ENCODE measurements at regions not wholly inside any gene's neighbourhood (a gene's known extent, or its start where the extent isn't known, plus 50 kb on each side); places are given as distances from the start of the nearest gene placed in this dataset.

- Histone ChIP-seq H3K4me3 (IDR thresholded peaks at IDR 0.05; ENCODE audit: insufficient read depth, low read depth, low read length) (no peak overlapping the region), H3K4me2 (no peak overlapping the region)
Observed at GRCh38 chr1:203932556-203932955, 71.2 kb downstream of the SNRPE start.

GRCh38 chr1:203934027-203934426 lies 72.6 kb downstream of the SNRPE start:
- no peaks in the 10 kb centered on the region for H3K27me3 ChIP-seq (ENCODE audit: insufficient read depth, low read depth)
- H2AFZ ChIP-seq (ENCODE audit: low read depth) = no peak overlapping the region
- no peaks in the 10 kb centered on the region; the same call in 1 of the 2 replicates for H4K20me1 ChIP-seq (ENCODE audit: insufficient read depth)
- H3K36me3 ChIP-seq (ENCODE audit: insufficient read depth) = no peaks in the 10 kb centered on the region
- no peak for TF ChIP-seq CTCF (conservative IDR thresholded peaks at IDR 0.05; ENCODE audit: low read depth, low read length)
- H3K9ac ChIP-seq = no peak overlapping the region
- H3K4me2 ChIP-seq = no peak overlapping the region
- no peaks in the 10 kb centered on the region for H3K4me1 ChIP-seq (ENCODE audit: low read depth, poor library complexity, severe bottlenecking)
- H3K79me2 ChIP-seq (ENCODE audit: insufficient read depth, low read depth) = no peaks in the 10 kb centered on the region
- H3K4me3 ChIP-seq (IDR thresholded peaks at IDR 0.05; ENCODE audit: insufficient read depth, low read depth, low read length) = no peak overlapping the region
- no peak overlapping the region for H3K27ac ChIP-seq

More at GRCh38 chr1:203932556-203932955, 71.2 kb downstream of the SNRPE start:
- Histone ChIP-seq H3K79me2 (ENCODE audit: insufficient read depth, low read depth) (no peaks in the 10 kb centered on the region), H3K9ac (no peak overlapping the region), H4K20me1 (ENCODE audit: insufficient read depth) (no peaks in the 10 kb centered on the region; the same call in 1 of the 2 replicates), H2AFZ (ENCODE audit: low read depth) (no peak overlapping the region), H3K4me1 (ENCODE audit: low read depth, poor library complexity, severe bottlenecking) (no peaks in the 10 kb centered on the region), H3K36me3 (ENCODE audit: insufficient read depth) (no peaks in the 10 kb centered on the region), H3K27me3 (ENCODE audit: insufficient read depth, low read depth) (no peaks in the 10 kb centered on the region), H3K27ac (no peak overlapping the region)
- TF ChIP-seq CTCF (conservative IDR thresholded peaks at IDR 0.05; ENCODE audit: low read depth, low read length) = no peak

- TF ChIP-seq CTCF (conservative IDR thresholded peaks at IDR 0.05; ENCODE audit: low read depth, low read length) = no peak
- H3K4me2 ChIP-seq = no peak overlapping the region
- H3K27me3 ChIP-seq (ENCODE audit: insufficient read depth, low read depth) = no peaks in the 10 kb centered on the region
- no peaks in the 10 kb centered on the region for H3K4me1 ChIP-seq (ENCODE audit: low read depth, poor library complexity, severe bottlenecking)
- no peaks in the 10 kb centered on the region; the same call in 1 of the 2 replicates for H4K20me1 ChIP-seq (ENCODE audit: insufficient read depth)
- no peak overlapping the region for H3K9ac ChIP-seq
- H3K27ac ChIP-seq = no peak overlapping the region
- H3K4me3 ChIP-seq (IDR thresholded peaks at IDR 0.05; ENCODE audit: insufficient read depth, low read depth, low read length) = no peak overlapping the region
- no peaks in the 10 kb centered on the region for H3K36me3 ChIP-seq (ENCODE audit: insufficient read depth)
- H2AFZ ChIP-seq (ENCODE audit: low read depth) = no peak overlapping the region
- H3K79me2 ChIP-seq (ENCODE audit: insufficient read depth, low read depth) = no peaks in the 10 kb centered on the region
Observed at GRCh38 chr1:203934651-203935050, 73.3 kb downstream of the SNRPE start.

- H3K4me3 ChIP-seq (IDR thresholded peaks at IDR 0.05; ENCODE audit: insufficient read depth, low read depth, low read length) = no peak overlapping the region
- H3K36me3 ChIP-seq (ENCODE audit: insufficient read depth) = no peaks in the 10 kb centered on the region
- no peaks in the 10 kb centered on the region for H3K27me3 ChIP-seq (ENCODE audit: insufficient read depth, low read depth)
- H3K9ac ChIP-seq = no peak overlapping the region
- TF ChIP-seq CTCF (conservative IDR thresholded peaks at IDR 0.05; ENCODE audit: low read depth, low read length) = no peak
- H4K20me1 ChIP-seq (ENCODE audit: insufficient read depth) = no peaks in the 10 kb centered on the region; the same call in 1 of the 2 replicates
- H3K79me2 ChIP-seq (ENCODE audit: insufficient read depth, low read depth) = no peaks in the 10 kb centered on the region
- H3K4me1 ChIP-seq (ENCODE audit: low read depth, poor library complexity, severe bottlenecking) = no peaks in the 10 kb centered on the region
- no peak overlapping the region for H2AFZ ChIP-seq (ENCODE audit: low read depth)
- H3K4me2 ChIP-seq = no peak overlapping the region
- no peak overlapping the region for H3K27ac ChIP-seq
Observed at GRCh38 chr1:203935321-203935720, 73.9 kb downstream of the SNRPE start.

Measured in KMS-11 (cell line).